Osteoblast (primary cell): ENCODE measurements at regions not wholly inside any gene's neighbourhood (a gene's known extent, or its start where the extent isn't known, plus 50 kb on each side); places are given as distances from the start of the nearest gene placed in this dataset.

Experiments used
- DNase-seq: peaks from one replicate; pipeline ENCODE4 v3.0.0; 2011; ENCODE audit warnings: low spot score, mixed read lengths; ENCODE audit not compliant: insufficient read length; ENCODE audit errors: missing footprints
- H2AFZ ChIP-seq: 2 replicates; pipeline ENCODE4 v1.6.0; 2011; ENCODE audit warnings: mild to moderate bottlenecking, low read length
- H3K27ac ChIP-seq: 2 replicates; pipeline ENCODE4 v1.5.1; 2011; ENCODE audit warnings: mild to moderate bottlenecking, low read depth, low read length, moderate library complexity
- H3K27me3 ChIP-seq: 2 replicates; pipeline ENCODE4 v1.6.0; 2012; ENCODE audit warnings: mild to moderate bottlenecking, control low read depth, inconsistent platforms, low read length, moderate library complexity; ENCODE audit not compliant: insufficient read depth
- H3K36me3 ChIP-seq: 2 replicates; pipeline ENCODE4 v1.5.1; 2011; ENCODE audit warnings: mild to moderate bottlenecking, low read length, control low read depth, moderate library complexity; ENCODE audit not compliant: insufficient read depth
- H3K4me1 ChIP-seq: 2 replicates; pipeline ENCODE4 v1.5.1; 2011; ENCODE audit warnings: mild to moderate bottlenecking, low read length, control low read depth, moderate library complexity; ENCODE audit not compliant: insufficient read depth
- H3K4me2 ChIP-seq: 2 replicates; pipeline ENCODE4 v1.6.0; 2011; ENCODE audit warnings: mild to moderate bottlenecking, low read length; ENCODE audit not compliant: insufficient read depth
- H3K4me3 ChIP-seq: fragments of 200-600 bp; sonication (generic); 3 replicates; pipeline ENCODE4 v1.5.1; 2012; ENCODE audit warnings: mild to moderate bottlenecking, low read length, inconsistent platforms; ENCODE audit not compliant: insufficient read depth
- H3K79me2 ChIP-seq: 2 replicates; pipeline ENCODE4 v1.6.0; 2012; ENCODE audit warnings: mild to moderate bottlenecking, low read length, control low read depth, inconsistent platforms; ENCODE audit not compliant: insufficient read depth
- H3K9me3 ChIP-seq: 2 replicates; pipeline ENCODE4 v1.5.1; 2011; ENCODE audit warnings: low read depth, low read length, control low read depth
- H4K20me1 ChIP-seq: 2 replicates; pipeline ENCODE4 v1.6.0; 2012; ENCODE audit warnings: mild to moderate bottlenecking, low read length, control low read depth; ENCODE audit not compliant: insufficient read depth
- CTCF ChIP-seq: IDR thresholded peaks from 2 replicates; pipeline ENCODE4 v1.5.1; 2011; ENCODE audit warnings: mild to moderate bottlenecking, low read depth, low read length, moderate library complexity; ENCODE audit errors: extremely low read depth

GRCh38 chr20:24341781-24342180 lies 127.6 kb upstream of the SYNDIG1 start:
- Histone ChIP-seq H3K4me3 (no peak overlapping the region), H3K79me2 (no peaks in the 10 kb centered on the region), H3K4me2 (no peak overlapping the region), H3K36me3 (no peaks in the 10 kb centered on the region), H3K27me3 (no peaks in the 10 kb centered on the region), H3K27ac (no peak overlapping the region), H2AFZ (no peak overlapping the region), H4K20me1 (no peaks in the 10 kb centered on the region), H3K4me1 (no peaks in the 10 kb centered on the region), H3K9me3 (no peaks in the 10 kb centered on the region)
- no peak for DNase-seq
- no peak for TF ChIP-seq CTCF

- Histone ChIP-seq H3K9me3 (no peaks in the 10 kb centered on the region), H3K79me2 (no peaks in the 10 kb centered on the region), H3K27ac (no peak overlapping the region), H3K4me2 (no peak overlapping the region), H3K4me1 (no peaks in the 10 kb centered on the region), H3K36me3 (no peaks in the 10 kb centered on the region), H3K4me3 (no peak overlapping the region), H3K27me3 (no peaks in the 10 kb centered on the region), H4K20me1 (no peaks in the 10 kb centered on the region), H2AFZ (no peak overlapping the region)
- no peak for TF ChIP-seq CTCF
- DNase-seq: no peak
Measured at GRCh38 chr20:24340933-24341332, 128.5 kb upstream of the SYNDIG1 start.

- DNase-seq: no peak
- no peaks in the 10 kb centered on the region for H4K20me1 ChIP-seq
- H3K27me3 ChIP-seq: no peaks in the 10 kb centered on the region
- TF ChIP-seq CTCF: no peak
- no peaks in the 10 kb centered on the region for H3K9me3 ChIP-seq
- no peaks in the 10 kb centered on the region for H3K4me1 ChIP-seq
- H3K79me2 ChIP-seq: no peaks in the 10 kb centered on the region
- H3K4me2 ChIP-seq: no peak overlapping the region
- H3K27ac ChIP-seq: no peak overlapping the region
- no peak overlapping the region for H3K4me3 ChIP-seq
- H2AFZ ChIP-seq: no peak overlapping the region
- H3K36me3 ChIP-seq: no peaks in the 10 kb centered on the region
Measured at GRCh38 chr20:24339210-24339641, 130.2 kb upstream of the SYNDIG1 start.

- H3K4me2 ChIP-seq: no peak overlapping the region
- DNase-seq: no peak
- no peaks in the 10 kb centered on the region for H4K20me1 ChIP-seq
- H2AFZ ChIP-seq: no peak overlapping the region
- H3K27me3 ChIP-seq: no peaks in the 10 kb centered on the region
- H3K4me1 ChIP-seq: no peaks in the 10 kb centered on the region
- H3K36me3 ChIP-seq: no peaks in the 10 kb centered on the region
- no peak for TF ChIP-seq CTCF
- H3K27ac ChIP-seq: no peak overlapping the region
- no peaks in the 10 kb centered on the region for H3K9me3 ChIP-seq
- no peak overlapping the region for H3K4me3 ChIP-seq
- no peaks in the 10 kb centered on the region for H3K79me2 ChIP-seq
Measured at GRCh38 chr20:24337551-24337950, 131.9 kb upstream of the SYNDIG1 start.
